ENCODE measurements at regions not wholly inside any gene's neighbourhood (a gene's known extent, or its start where the extent isn't known, plus 50 kb on each side); places are given as distances from the start of the nearest gene placed in this dataset.

GRCh38 chr3:99094606-99095005 lies 193.1 kb upstream of the DCBLD2 start:
- no peak for DNase-seq

GRCh38 chr3:99087277-99087676 lies 185.8 kb upstream of the DCBLD2 start:
- no peak for DNase-seq

GRCh38 chr3:99084826-99085225 lies 183.3 kb upstream of the DCBLD2 start:
- DNase-seq, result no peak

GRCh38 chr3:99084156-99084555 lies 182.7 kb upstream of the DCBLD2 start:
- DNase-seq, result no peak

GRCh38 chr3:99071096-99071495 lies 169.6 kb upstream of the DCBLD2 start:
- no peak for DNase-seq

GRCh38 chr3:99069973-99070372 lies 168.5 kb upstream of the DCBLD2 start:
- DNase-seq, result no peak

GRCh38 chr3:99066863-99067262 lies 165.4 kb upstream of the DCBLD2 start:
- no peak for DNase-seq

GRCh38 chr3:99049164-99049563 lies 147.7 kb upstream of the DCBLD2 start:
- DNase-seq, result no peak

- DNase-seq, result no peak
These were observed 140.3 kb upstream of the DCBLD2 start for GRCh38 chr3:99041747-99042146.

- DNase-seq, result no peak
These were observed 130.3 kb upstream of the DCBLD2 start for GRCh38 chr3:99031778-99032177.

GRCh38 chr3:99023590-99024192 lies 122.2 kb upstream of the DCBLD2 start:
- no peak for DNase-seq

GRCh38 chr3:99021466-99021865 lies 120.0 kb upstream of the DCBLD2 start:
- no peak for DNase-seq

GRCh38 chr3:99016452-99016851 lies 115.0 kb upstream of the DCBLD2 start:
- no peak for DNase-seq

GRCh38 chr3:99013777-99014315 lies 112.4 kb upstream of the DCBLD2 start:
- DNase-seq, result no peak

GRCh38 chr3:99013077-99013476 lies 111.6 kb upstream of the DCBLD2 start:
- no peak for DNase-seq

GRCh38 chr3:99012051-99012450 lies 110.6 kb upstream of the DCBLD2 start:
- DNase-seq, result no peak

GRCh38 chr3:99009851-99010250 lies 108.4 kb upstream of the DCBLD2 start:
- no peak for DNase-seq

GRCh38 chr3:99006686-99007085 lies 105.2 kb upstream of the DCBLD2 start:
- no peak for DNase-seq

- no peak for DNase-seq
These were observed 98.2 kb upstream of the DCBLD2 start for GRCh38 chr3:98999675-99000074.

GRCh38 chr3:98994128-98994762 lies 92.8 kb upstream of the DCBLD2 start:
- DNase-seq, result no peak

- no peak for DNase-seq
These were observed 89.9 kb upstream of the DCBLD2 start for GRCh38 chr3:98991393-98991792.

- no peak for DNase-seq
These were observed 89.2 kb upstream of the DCBLD2 start for GRCh38 chr3:98990657-98991056.

- DNase-seq, result no peak
These were observed 84.6 kb upstream of the DCBLD2 start for GRCh38 chr3:98986073-98986472.

GRCh38 chr3:98985431-98985830 lies 83.9 kb upstream of the DCBLD2 start:
- no peak for DNase-seq

GRCh38 chr3:98984024-98984423 lies 82.5 kb upstream of the DCBLD2 start:
- no peak for DNase-seq

All from stimulated activated CD4-positive, alpha-beta T cell treated with anti-CD3 and anti-CD28 coated beads, Interleukin-2, amount 100 ng/mL, for 48 hours (primary cell).